Effector memory CD8-positive, alpha-beta T cell (primary cell): ENCODE measurements at regions not wholly inside any gene's neighbourhood (a gene's known extent, or its start where the extent isn't known, plus 50 kb on each side); places are given as distances from the start of the nearest gene placed in this dataset.
"Not testable (repeated sequence)": the region's sequence is repeated elsewhere in the genome, so short reads cannot be mapped to it uniquely, and the experiment has no call there.

Source experiments
- ATAC-seq: fragments of 150-1000 bp; cut with Tn5 transposase; replicated peaks from 2 replicates; pipeline ENCODE4 v1.10.0; 2021; ENCODE audit warnings: mild to moderate bottlenecking, moderate library complexity
- DNase-seq, 3 experiments: peaks; one replicate each; pipeline ENCODE4 v3.0.0; 2021
- H3K27ac Mint-ChIP-seq, 2 donors: one replicate each; pipeline ENCODE4 v1.8.0; 2022; ENCODE audit warnings: mild to moderate bottlenecking in 2 of 2, mixed read lengths in 2 of 2, moderate library complexity in 2 of 2
- H3K27me3 Mint-ChIP-seq, 2 donors: one replicate each; pipeline ENCODE4 v1.8.0; 2022; ENCODE audit warnings: mixed read lengths in 2 of 2
- H3K36me3 Mint-ChIP-seq: one replicate; pipeline ENCODE4 v1.8.0; 2022; ENCODE audit warnings: mild to moderate bottlenecking, moderate library complexity, mixed read lengths; ENCODE audit not compliant: insufficient read depth
- H3K4me1 Mint-ChIP-seq, 2 donors: one replicate each; pipeline ENCODE4 v1.8.0; 2022; ENCODE audit warnings: low read depth in 2 of 2, mixed read lengths in 2 of 2
- H3K4me3 Mint-ChIP-seq, 2 donors: one replicate each; pipeline ENCODE4 v1.8.0; 2022; ENCODE audit warnings: mild to moderate bottlenecking in 2 of 2, mixed read lengths in 2 of 2, moderate library complexity in 2 of 2
- H3K9me3 Mint-ChIP-seq, 2 donors: one replicate each; pipeline ENCODE4 v1.8.0; 2022; ENCODE audit warnings: mixed read lengths in 2 of 2

GRCh38 chr10:121357401-121357800 lies 240.8 kb downstream of the FGFR2 start:
- no peaks in the 10 kb centered on the region for H3K27me3 Mint-ChIP-seq

GRCh38 chr10:121362026-121362425 lies 236.2 kb downstream of the FGFR2 start:
- ATAC-seq (no peak), DNase-seq (no peak)
- H3K27me3 Mint-ChIP-seq, result peaks cover 0 to 8% of the 10 kb centered on the region in 2 donors
- no peaks in the 10 kb centered on the region for H3K4me1 Mint-ChIP-seq
- H3K4me3 Mint-ChIP-seq, result no peak overlapping the region
- H3K27ac Mint-ChIP-seq, result no peak overlapping the region
- H3K36me3 Mint-ChIP-seq, result no peaks in the 10 kb centered on the region
- no peaks in the 10 kb centered on the region for H3K9me3 Mint-ChIP-seq

More at GRCh38 chr10:121357401-121357800, 240.8 kb downstream of the FGFR2 start:
- H3K9me3 Mint-ChIP-seq, result no peaks in the 10 kb centered on the region
- no peak for DNase-seq
- no peaks in the 10 kb centered on the region for H3K4me1 Mint-ChIP-seq
- H3K27ac Mint-ChIP-seq, result no peak overlapping the region
- peaks cover 2% of the 10 kb centered on the region for H3K36me3 Mint-ChIP-seq
- no peak for ATAC-seq
- no peak overlapping the region for H3K4me3 Mint-ChIP-seq

GRCh38 chr10:121365566-121365965 lies 232.7 kb downstream of the FGFR2 start:
- no peaks in the 10 kb centered on the region for H3K9me3 Mint-ChIP-seq
- H3K36me3 Mint-ChIP-seq, result no peaks in the 10 kb centered on the region
- H3K4me3 Mint-ChIP-seq, result no peak overlapping the region
- H3K27ac Mint-ChIP-seq, result no peak overlapping the region
- DNase-seq, result no peak
- ATAC-seq, result no peak
- peaks cover 0 to 8% of the 10 kb centered on the region in 2 donors for H3K27me3 Mint-ChIP-seq
- no peaks in the 10 kb centered on the region for H3K4me1 Mint-ChIP-seq

- ATAC-seq, result no peak
- DNase-seq, result no peak
- H3K27ac Mint-ChIP-seq, result no peak overlapping the region
- H3K4me1 Mint-ChIP-seq, result peaks cover 0 to 3% of the 10 kb centered on the region in 2 donors
- no peaks in the 10 kb centered on the region for H3K9me3 Mint-ChIP-seq
- H3K36me3 Mint-ChIP-seq, result no peaks in the 10 kb centered on the region
- peaks cover 0 to 8% of the 10 kb centered on the region in 2 donors for H3K27me3 Mint-ChIP-seq
- H3K4me3 Mint-ChIP-seq, result no peak overlapping the region
These were observed 229.8 kb downstream of the FGFR2 start for GRCh38 chr10:121368347-121369025.

- DNase-seq, result no peak
- Mint-ChIP-seq H3K4me1 (peaks cover 0 to 4% of the 10 kb centered on the region in 2 donors), H3K27ac (no peak overlapping the region), H3K36me3 (no peaks in the 10 kb centered on the region), H3K4me3 (no peak overlapping the region), H3K27me3 (peaks cover 0 to 5% of the 10 kb centered on the region in 2 donors), H3K9me3 (peaks cover 0 to 2% of the 10 kb centered on the region in 2 donors)
- no peak for ATAC-seq
These were observed 228.6 kb downstream of the FGFR2 start for GRCh38 chr10:121369616-121370015.

GRCh38 chr10:121371836-121372235 lies 226.4 kb downstream of the FGFR2 start:
- Mint-ChIP-seq H3K27me3 (no peaks in the 10 kb centered on the region), H3K9me3 (peaks cover 0 to 2% of the 10 kb centered on the region in 2 donors)
- ATAC-seq, result no peak

GRCh38 chr10:121373411-121373810 lies 224.8 kb downstream of the FGFR2 start:
- DNase-seq (no peak), ATAC-seq (no peak)
- Mint-ChIP-seq H3K4me3 (no peak overlapping the region), H3K27me3 (no peaks in the 10 kb centered on the region), H3K36me3 (no peaks in the 10 kb centered on the region), H3K27ac (no peak overlapping the region), H3K4me1 (peaks cover 0 to 4% of the 10 kb centered on the region in 2 donors), H3K9me3 (peaks cover 0 to 2% of the 10 kb centered on the region in 2 donors)

More at GRCh38 chr10:121371836-121372235, 226.4 kb downstream of the FGFR2 start:
- no peak for DNase-seq
- Mint-ChIP-seq H3K4me1 (peaks cover 0 to 4% of the 10 kb centered on the region in 2 donors), H3K27ac (no peak overlapping the region), H3K36me3 (no peaks in the 10 kb centered on the region), H3K4me3 (no peak overlapping the region)

GRCh38 chr10:121374121-121374520 lies 224.1 kb downstream of the FGFR2 start:
- ATAC-seq (no peak), DNase-seq (no peak)
- peaks cover 0 to 2% of the 10 kb centered on the region in 2 donors for H3K9me3 Mint-ChIP-seq
- H3K27ac Mint-ChIP-seq, result no peak overlapping the region
- H3K36me3 Mint-ChIP-seq, result no peaks in the 10 kb centered on the region
- peaks cover 0 to 4% of the 10 kb centered on the region in 2 donors for H3K4me1 Mint-ChIP-seq
- H3K27me3 Mint-ChIP-seq, result no peaks in the 10 kb centered on the region
- H3K4me3 Mint-ChIP-seq, result no peak overlapping the region

GRCh38 chr10:121375172-121375571 lies 223.1 kb downstream of the FGFR2 start:
- peaks cover 0 to 4% of the 10 kb centered on the region in 2 donors for H3K4me1 Mint-ChIP-seq
- H3K27me3 Mint-ChIP-seq, result no peaks in the 10 kb centered on the region
- no peak overlapping the region for H3K4me3 Mint-ChIP-seq
- peaks cover 0 to 2% of the 10 kb centered on the region in 2 donors for H3K9me3 Mint-ChIP-seq
- ATAC-seq (no peak), DNase-seq (no peak)
- H3K36me3 Mint-ChIP-seq, result no peaks in the 10 kb centered on the region
- H3K27ac Mint-ChIP-seq, result no peak overlapping the region

- Mint-ChIP-seq H3K4me3 (no peak overlapping the region), H3K36me3 (no peaks in the 10 kb centered on the region), H3K27me3 (peaks cover 0 to 8% of the 10 kb centered on the region in 2 donors), H3K4me1 (peaks cover 0 to 2% of the 10 kb centered on the region in 2 donors), H3K27ac (no peak overlapping the region), H3K9me3 (peaks cover 5 to 8% of the 10 kb centered on the region in 2 donors)
- no peak for ATAC-seq
- DNase-seq, result no peak
These were observed 219.9 kb downstream of the FGFR2 start for GRCh38 chr10:121378251-121378801.

GRCh38 chr10:121379013-121379412 lies 219.2 kb downstream of the FGFR2 start:
- H3K9me3 Mint-ChIP-seq, result peaks cover 4 to 8% of the 10 kb centered on the region in 2 donors
- ATAC-seq (no peak), DNase-seq (no peak)
- H3K36me3 Mint-ChIP-seq, result no peaks in the 10 kb centered on the region
- no peak overlapping the region for H3K4me3 Mint-ChIP-seq
- H3K27me3 Mint-ChIP-seq, result peaks cover 4 to 8% of the 10 kb centered on the region in 2 donors
- no peaks in the 10 kb centered on the region for H3K4me1 Mint-ChIP-seq
- no peak overlapping the region for H3K27ac Mint-ChIP-seq

GRCh38 chr10:121380211-121380610 lies 218.0 kb downstream of the FGFR2 start:
- DNase-seq, result no peak
- no peak overlapping the region for H3K4me3 Mint-ChIP-seq
- H3K4me1 Mint-ChIP-seq, result no peaks in the 10 kb centered on the region
- H3K27ac Mint-ChIP-seq, result no peak overlapping the region
- H3K9me3 Mint-ChIP-seq, result peaks cover 3 to 8% of the 10 kb centered on the region in 2 donors
- H3K27me3 Mint-ChIP-seq, result peaks cover 7 to 8% of the 10 kb centered on the region in 2 donors
- H3K36me3 Mint-ChIP-seq, result no peaks in the 10 kb centered on the region
- ATAC-seq, result no peak

GRCh38 chr10:121382029-121382520 lies 216.2 kb downstream of the FGFR2 start:
- not testable (repeated sequence) for ATAC-seq, H3K9me3 Mint-ChIP-seq, H3K36me3 Mint-ChIP-seq, H3K27me3 Mint-ChIP-seq, H3K27ac Mint-ChIP-seq, DNase-seq, H3K4me1 Mint-ChIP-seq, H3K4me3 Mint-ChIP-seq

- Mint-ChIP-seq H3K27ac (no peak overlapping the region), H3K27me3 (peaks cover 7 to 8% of the 10 kb centered on the region in 2 donors), H3K4me3 (no peak overlapping the region), H3K36me3 (no peaks in the 10 kb centered on the region), H3K9me3 (peaks cover 3 to 8% of the 10 kb centered on the region in 2 donors), H3K4me1 (no peaks in the 10 kb centered on the region)
- no peak for ATAC-seq
- DNase-seq, result no peak
These were observed 213.1 kb downstream of the FGFR2 start for GRCh38 chr10:121385136-121385535.
